ENCODE measurements at regions not wholly inside any gene's neighbourhood (a gene's known extent, or its start where the extent isn't known, plus 50 kb on each side); places are given as distances from the start of the nearest gene placed in this dataset.

DNA sequence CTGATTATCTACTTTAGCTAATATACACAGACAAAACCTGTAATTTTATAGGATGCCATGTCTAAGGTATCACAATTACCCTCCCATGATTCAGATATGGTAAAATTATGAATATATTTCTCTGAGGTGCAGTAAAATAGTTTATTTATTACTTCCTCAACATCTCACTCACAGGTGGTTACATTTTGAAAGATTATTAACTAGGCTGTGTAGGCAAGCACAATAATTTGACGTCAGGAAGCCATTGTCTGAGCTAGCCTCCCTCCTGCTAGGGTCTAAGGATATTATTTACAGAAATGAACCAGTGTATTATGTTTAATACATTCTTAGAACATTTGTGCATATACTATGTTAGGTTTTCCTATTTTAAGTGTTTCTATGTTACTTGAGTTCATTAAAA, 69.9 kb upstream of the ADGRL2 start:
- TF ChIP-seq TAF1 (conservative IDR thresholded peaks at IDR 0.05) (no peak), RAD21 (IDR thresholded peaks at IDR 0.05) (no peak), GABPA (IDR thresholded peaks at IDR 0.05 in 1 of 2, conservative IDR thresholded peaks at IDR 0.05 in 1 of 2) (no peak), HNF4G (IDR thresholded peaks at IDR 0.05) (no peak), NR2F2 (IDR thresholded peaks at IDR 0.05) (no peak)
- TF ChIP-seq, protein P1, sequence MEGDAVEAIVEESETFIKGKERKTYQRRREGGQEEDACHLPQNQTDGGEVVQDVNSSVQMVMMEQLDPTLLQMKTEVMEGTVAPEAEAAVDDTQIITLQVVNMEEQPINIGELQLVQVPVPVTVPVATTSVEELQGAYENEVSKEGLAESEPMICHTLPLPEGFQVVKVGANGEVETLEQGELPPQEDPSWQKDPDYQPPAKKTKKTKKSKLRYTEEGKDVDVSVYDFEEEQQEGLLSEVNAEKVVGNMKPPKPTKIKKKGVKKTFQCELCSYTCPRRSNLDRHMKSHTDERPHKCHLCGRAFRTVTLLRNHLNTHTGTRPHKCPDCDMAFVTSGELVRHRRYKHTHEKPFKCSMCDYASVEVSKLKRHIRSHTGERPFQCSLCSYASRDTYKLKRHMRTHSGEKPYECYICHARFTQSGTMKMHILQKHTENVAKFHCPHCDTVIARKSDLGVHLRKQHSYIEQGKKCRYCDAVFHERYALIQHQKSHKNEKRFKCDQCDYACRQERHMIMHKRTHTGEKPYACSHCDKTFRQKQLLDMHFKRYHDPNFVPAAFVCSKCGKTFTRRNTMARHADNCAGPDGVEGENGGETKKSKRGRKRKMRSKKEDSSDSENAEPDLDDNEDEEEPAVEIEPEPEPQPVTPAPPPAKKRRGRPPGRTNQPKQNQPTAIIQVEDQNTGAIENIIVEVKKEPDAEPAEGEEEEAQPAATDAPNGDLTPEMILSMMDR (IDR thresholded peaks at IDR 0.05; ENCODE audit: low read depth, low read length, missing input control), result no peak
- TF ChIP-seq, protein P2, sequence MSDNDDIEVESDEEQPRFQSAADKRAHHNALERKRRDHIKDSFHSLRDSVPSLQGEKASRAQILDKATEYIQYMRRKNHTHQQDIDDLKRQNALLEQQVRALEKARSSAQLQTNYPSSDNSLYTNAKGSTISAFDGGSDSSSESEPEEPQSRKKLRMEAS (IDR thresholded peaks at IDR 0.05), result no peak
- TF ChIP-seq, protein P3, sequence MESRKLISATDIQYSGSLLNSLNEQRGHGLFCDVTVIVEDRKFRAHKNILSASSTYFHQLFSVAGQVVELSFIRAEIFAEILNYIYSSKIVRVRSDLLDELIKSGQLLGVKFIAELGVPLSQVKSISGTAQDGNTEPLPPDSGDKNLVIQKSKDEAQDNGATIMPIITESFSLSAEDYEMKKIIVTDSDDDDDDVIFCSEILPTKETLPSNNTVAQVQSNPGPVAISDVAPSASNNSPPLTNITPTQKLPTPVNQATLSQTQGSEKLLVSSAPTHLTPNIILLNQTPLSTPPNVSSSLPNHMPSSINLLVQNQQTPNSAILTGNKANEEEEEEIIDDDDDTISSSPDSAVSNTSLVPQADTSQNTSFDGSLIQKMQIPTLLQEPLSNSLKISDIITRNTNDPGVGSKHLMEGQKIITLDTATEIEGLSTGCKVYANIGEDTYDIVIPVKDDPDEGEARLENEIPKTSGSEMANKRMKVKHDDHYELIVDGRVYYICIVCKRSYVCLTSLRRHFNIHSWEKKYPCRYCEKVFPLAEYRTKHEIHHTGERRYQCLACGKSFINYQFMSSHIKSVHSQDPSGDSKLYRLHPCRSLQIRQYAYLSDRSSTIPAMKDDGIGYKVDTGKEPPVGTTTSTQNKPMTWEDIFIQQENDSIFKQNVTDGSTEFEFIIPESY (IDR thresholded peaks at IDR 0.05), result no peak

Measured in liver (tissue), 3 donors.